A172 (cell line): ENCODE measurements at regions not wholly inside any gene's neighbourhood (a gene's known extent, or its start where the extent isn't known, plus 50 kb on each side); places are given as distances from the start of the nearest gene placed in this dataset.

ENCODE experiments used
- DNase-seq: peaks from one replicate; pipeline ENCODE4 v3.0.0-alpha.2; 2015; ENCODE audit warnings: low spot score

- no peak for DNase-seq
Measured at GRCh38 chr13:105058517-105058916, 1476.9 kb downstream of the EFNB2 start.

DNA sequence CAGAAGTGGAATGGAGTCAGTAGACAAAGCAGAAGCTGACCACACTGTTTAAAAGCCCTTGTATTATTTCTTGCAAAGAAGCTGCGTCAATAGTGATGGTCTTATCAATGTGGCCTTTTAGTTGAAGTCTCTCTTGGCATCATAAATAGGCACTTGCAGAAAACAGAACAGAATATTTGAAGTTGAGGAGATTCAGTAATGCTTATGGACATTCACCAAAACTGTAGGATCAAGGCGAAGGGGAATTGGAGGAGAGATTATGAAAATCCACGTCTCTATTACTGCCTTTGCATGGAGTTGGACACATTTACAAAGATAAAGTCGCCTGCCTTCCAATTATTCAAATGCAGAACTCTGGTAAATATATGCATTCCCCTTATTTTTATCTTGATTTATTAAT lies 1482.8 kb downstream of the EFNB2 start:
- DNase-seq = no peak

DNA sequence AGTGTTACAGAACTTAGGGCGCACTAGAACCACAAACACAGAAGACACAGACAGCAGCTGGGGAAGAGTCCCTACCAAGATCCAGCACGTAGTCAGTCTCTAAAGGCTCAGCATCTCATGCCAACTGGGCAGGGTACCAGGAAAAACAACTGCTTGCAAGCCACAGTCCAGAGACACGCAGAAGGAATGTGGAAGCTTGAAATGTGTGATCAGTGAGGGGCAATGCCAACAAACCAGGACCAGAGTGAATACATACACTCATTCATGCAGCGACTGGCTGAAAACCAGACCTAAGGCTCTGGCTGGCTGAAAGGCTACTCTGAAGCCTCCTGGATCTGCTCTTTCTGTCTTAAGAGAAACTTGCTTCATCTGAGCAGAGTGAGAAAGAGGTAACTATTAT lies 1484.8 kb downstream of the EFNB2 start:
- DNase-seq = no peak

- no peak for DNase-seq
Measured at GRCh38 chr13:105048677-105049076, 1486.8 kb downstream of the EFNB2 start.

DNA sequence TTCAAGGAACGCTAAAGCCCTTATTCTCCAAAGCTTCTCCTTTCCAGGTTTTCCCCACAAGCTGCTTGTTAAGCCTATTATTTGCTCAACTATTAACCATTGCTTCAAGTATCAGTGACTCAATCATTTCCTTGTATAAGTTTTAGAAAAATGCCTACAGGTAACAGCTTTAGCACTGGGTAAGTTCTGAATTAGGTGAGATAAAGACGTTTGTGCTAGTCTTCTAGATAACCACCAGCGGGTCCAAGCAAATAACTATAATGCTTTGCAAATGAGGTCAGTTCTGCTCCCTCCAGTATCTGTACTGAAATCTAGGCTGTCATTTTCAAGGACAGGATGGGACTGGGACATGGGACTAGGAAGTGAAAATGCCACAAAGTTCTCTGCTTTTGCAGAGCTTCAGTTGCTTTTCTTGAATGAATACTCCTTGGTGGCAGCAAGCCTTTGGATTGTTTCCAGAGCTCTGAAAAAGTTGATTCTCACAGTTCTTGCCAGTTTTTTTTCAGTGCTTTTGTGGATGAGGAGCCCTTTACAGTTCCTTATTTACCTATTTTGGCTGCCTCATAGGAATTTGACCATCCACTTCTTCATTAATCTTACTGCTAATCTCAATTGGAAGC lies 1487.7 kb downstream of the EFNB2 start:
- DNase-seq = no peak

DNA sequence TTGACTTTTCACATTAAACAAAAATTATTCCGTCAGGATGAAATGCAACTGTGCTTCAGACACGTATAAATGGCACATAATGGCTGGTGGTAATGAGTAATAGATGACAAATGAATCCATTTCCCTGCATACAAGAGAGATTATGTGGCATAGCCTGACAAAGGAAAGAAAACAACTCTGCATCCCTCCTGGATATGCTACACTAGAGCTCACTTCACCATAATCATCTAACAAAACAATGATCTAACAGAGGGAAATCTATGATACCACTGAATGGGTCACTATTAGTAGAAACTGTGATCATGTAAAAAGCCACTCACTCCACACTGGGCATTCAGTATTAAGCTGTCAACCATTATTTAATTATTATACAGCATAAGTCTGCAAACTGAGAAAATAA lies 1498.4 kb downstream of the EFNB2 start:
- peak; percentile 32 for DNase-seq

DNA sequence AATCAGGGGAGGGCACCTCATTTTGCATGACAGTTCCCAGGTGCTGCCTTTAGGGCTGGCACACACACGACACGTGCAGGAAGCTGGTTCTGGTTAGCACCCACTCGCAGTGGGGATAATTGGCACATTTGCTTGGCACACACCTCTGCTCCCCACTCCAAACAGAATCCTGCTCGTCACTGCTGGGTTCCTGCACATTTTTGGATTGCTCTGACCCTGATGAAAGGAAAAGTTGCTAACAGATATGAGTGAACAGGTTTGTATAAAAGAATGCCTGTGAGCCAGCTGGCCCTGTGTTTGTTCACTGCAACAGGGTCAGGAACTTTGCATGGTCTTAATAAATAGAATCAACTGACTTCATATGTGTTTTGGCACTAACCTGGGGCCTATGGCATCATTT lies 1500.4 kb downstream of the EFNB2 start:
- no peak for DNase-seq

DNA sequence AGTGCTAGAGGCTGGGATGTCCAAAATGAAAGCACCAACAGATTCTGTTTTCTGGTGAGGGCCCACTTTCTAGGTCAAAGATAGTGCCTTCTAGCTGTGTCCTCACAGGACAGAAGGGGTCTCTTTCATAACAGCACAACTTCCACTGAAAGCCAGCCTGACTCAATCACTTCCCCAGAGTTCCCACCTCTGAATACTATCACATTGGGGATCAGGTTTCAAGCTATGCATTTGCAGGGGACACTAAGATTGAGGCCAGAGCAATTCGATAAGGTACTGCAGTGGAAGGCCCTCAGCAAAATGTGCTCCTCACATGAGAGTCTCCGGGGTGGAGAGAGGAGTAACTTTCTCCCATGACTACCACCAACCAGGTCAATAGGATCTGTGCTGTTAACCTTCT lies 1501.5 kb downstream of the EFNB2 start:
- DNase-seq = no peak

DNA sequence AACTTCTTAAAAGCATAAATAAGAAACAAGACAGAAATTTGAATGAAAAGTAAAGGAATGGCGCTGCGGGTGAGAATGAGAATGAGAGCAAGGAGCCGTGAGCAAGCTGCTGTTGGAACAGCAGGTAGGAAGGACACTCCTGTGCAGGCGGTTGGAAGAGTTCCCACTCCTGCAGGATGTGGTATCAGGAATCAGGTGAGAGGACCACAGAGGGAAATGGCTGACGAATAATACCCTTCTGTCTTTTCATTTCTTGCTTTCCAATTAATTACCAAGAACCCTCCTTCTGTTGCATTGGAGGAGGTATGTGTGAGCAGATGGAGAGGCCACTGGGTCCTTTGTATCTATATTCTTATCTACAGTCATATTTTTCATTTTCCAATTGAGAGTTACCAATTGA lies 1504.2 kb downstream of the EFNB2 start:
- no peak for DNase-seq

GRCh38 chr13:105030851-105031250 lies 1504.6 kb downstream of the EFNB2 start:
- DNase-seq = no peak

DNA sequence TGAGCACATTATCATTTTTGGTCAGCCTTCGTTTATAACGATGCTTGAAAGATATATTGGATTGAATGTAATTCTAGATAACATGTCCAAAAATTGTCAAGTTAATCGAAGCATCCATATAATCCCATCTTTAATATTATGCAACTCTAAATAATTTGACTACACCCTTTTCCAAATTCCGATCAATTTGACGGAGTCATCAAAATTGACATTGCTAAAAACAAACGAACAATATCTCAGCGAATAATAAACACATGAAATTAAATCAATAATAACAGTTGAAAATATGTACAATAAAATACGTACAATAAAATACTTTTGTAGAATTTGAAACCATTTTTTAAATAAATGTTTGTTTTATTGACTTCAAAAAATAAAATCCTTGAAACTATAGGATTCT lies 1516.4 kb downstream of the EFNB2 start:
- DNase-seq = no peak

DNA sequence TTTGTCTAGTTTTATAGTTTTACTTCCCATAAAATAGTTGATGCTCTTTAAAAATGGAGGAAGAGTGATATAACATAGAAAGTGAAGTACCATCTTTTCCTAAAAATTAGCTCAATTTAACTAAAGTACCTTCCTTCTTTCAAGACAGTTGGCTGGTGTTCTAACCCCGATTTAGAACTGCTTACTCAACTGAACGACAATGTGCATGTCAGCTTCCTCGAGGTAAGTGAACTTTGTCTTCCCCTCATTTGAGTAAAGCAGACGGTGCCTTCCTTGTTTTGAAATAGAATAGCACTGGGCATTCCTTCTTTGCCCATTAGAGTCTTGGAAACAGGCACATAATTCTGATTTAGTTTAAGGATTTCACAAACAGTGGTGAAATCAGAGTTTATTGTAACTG lies 1519.2 kb downstream of the EFNB2 start:
- DNase-seq = no peak

DNA sequence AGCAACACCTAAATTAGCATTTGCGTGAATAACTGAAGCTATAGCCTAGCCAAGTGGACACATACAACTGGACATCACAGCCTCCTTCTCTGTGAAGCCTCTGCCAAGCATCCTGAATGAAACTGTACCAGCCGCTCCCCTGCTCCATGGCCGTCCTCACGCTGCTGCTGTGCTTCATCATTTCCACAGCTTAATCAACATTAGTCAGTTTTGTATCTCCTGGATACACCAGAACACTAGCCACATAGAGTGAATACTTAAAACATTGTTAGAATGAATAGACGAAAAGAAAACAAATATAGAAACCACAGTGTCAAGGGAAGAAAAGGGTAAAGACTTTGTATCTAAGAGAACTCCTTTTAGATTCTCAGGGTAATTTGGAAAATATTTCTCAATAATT lies 1526.9 kb downstream of the EFNB2 start:
- DNase-seq = no peak

- DNase-seq = no peak
Measured at GRCh38 chr13:105007166-105007808, 1528.2 kb downstream of the EFNB2 start.

- no peak for DNase-seq
Measured at GRCh38 chr13:104996022-104996421, 1539.4 kb downstream of the EFNB2 start.

DNA sequence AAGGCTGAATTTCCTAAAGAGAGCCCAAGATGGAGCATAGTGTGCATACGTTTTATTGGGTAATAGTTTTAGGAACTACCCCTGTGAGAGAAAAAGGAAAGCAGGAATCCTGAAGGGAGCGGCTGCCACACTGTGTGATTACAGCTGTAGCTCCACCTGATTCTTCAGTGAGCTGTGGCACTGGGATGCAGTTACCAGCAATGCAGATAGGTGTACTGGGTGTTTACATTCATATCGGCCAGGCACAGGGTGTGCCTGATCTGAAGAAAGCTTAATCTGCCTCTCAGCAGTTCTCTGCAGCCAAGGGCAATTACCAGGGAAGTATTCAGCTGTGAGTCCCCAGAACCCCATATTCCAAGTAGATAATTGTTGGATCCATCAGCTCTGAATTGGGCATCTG lies 1541.8 kb downstream of the EFNB2 start:
- DNase-seq = no peak

GRCh38 chr13:104987621-104988020 lies 1547.8 kb downstream of the EFNB2 start:
- DNase-seq = no peak

DNA sequence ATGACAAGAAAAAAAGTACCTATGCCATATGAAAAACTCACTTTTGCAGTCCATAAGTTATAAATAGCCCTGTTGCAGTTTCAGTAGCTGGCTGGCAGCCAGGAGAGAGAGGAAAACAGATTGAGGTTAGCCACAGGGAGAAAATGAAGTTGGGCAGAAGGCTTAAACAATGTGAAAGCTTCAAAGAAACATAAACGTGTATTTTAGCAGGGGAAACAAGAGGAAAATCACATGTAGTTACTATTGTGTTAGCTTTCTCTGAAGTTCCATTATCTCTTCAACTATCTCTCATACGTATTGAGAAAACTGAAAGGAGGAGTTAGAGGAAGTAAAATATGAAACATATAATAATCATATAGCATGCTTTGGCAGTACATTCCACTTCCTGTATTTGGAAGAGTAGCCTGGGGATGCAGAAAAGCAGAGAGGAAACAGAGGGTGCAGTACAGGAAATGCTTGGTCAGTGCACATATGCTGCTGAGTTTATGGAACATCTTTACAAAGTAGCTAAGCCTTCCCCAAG lies 1551.1 kb downstream of the EFNB2 start:
- DNase-seq = peak; percentile 42

DNA sequence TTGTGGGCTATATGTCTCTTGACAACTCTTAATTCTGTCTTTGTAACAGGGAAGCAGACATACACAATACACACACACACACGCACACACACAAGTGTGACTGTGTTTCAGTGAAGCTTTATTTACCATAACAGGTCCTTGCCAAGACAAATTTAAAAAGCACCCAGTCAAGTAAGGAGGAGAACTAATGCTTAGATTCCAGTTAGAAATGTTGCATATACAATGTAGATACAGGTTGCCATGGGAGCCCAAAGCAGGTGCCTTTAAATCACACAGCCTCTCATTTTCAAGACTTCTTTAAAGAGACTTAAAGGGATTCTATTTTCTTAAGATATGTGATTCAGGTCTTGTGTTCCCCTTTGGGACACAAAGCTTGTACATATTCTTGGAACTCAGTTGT lies 1551.9 kb downstream of the EFNB2 start:
- DNase-seq = no peak

GRCh38 chr13:104980586-104980985 lies 1554.9 kb downstream of the EFNB2 start:
- no peak for DNase-seq

- no peak for DNase-seq
Measured at GRCh38 chr13:104979281-104980030, 1556.0 kb downstream of the EFNB2 start.

DNA sequence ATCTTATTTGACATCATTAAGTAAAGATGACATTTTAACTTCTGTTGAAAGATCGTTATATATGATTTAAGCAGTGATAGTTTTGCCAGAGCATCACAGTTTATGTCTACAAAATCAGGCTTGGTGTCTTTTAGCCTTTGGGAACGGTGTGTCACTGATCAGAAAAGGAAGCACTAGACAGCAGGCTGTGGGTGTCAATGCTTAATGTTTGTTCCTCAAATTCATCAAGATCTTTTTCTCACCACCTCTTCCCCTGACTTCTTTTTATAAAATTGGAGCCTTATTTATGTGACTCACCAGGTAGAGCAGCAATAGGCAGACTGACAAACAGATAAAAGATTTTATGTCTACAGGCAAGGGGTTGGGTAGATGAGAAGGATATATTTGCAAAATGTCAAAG lies 1558.5 kb downstream of the EFNB2 start:
- no peak for DNase-seq

DNA sequence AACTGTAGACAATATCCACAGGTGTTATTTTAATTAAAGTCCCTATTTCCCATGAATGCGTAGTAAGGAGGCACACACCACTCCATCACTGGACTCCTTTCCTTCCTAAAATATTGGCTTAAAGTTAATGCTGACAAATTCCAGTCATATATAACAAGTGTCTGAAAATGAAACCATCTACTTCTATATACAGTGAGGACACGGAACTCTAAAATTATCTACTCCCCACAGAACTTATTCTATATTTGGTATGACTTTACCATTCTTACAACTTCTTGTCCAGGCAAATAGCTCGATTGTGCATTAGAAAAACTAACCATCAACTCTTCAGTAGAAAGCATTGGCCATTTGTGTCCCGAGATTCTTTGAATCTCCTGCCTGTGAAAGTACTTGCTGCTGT lies 1560.2 kb downstream of the EFNB2 start:
- no peak for DNase-seq
